HT1080 (cell line): ENCODE measurements at regions not wholly inside any gene's neighbourhood (a gene's known extent, or its start where the extent isn't known, plus 50 kb on each side); places are given as distances from the start of the nearest gene placed in this dataset.

Experiments used
- DNase-seq: peaks from one replicate; pipeline ENCODE4 v3.0.0-alpha.2; 2015; ENCODE audit warnings: low read depth

DNA sequence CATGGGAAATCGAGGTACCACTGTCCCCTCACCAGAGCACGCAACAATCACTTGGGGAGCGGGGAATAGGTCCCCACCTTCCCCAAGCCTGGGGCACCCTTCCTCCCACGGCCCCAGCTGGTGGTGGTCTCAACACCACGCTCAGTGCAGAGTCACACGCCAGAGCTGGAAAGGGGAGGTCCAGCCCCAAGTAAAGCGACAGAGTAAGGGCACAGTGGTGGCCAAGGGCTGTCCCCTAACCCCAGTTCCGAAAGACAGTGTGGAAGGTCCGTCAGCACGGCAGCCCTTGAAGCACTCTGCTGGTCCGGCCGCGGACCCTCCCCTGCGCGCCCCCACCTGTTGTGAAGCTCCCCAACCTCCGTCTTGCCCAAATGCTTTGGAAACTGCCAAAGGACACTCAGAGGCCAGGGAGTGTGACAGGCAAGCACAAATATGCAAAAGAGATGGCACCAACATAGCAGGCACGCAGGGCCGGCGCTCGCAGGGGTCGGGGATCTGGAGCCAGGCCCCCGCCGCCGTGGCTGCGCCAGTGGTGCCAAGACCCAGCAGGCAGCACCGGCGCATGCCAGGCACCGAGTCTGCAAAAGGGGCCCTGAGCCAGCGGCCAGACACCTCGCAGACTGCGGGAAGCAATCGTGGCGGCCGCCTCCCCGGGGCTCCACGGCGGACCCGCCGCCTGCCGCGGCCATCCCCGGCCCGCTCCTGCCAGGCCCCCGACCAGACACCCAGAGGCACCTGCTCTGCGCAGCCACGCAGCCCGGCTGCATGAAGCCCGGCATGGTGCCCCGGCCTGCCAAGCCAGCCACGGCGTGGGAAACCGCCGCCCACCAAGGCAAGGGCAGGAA, 51.6 kb upstream of the SRRM3 start:
- DNase-seq = no peak
